Trophoblast cell (in vitro differentiated cells and primary cell): ENCODE measurements at regions not wholly inside any gene's neighbourhood (a gene's known extent, or its start where the extent isn't known, plus 50 kb on each side); places are given as distances from the start of the nearest gene placed in this dataset.

Experiments
- DNase-seq, 2 donors: peaks; one replicate each; pipeline ENCODE4 v3.0.0-alpha.2; 2016
- H2AFZ ChIP-seq: 2 replicates; pipeline ENCODE4 v1.6.1; 2013; ENCODE audit warnings: low read length, moderate library complexity, mild to moderate bottlenecking; ENCODE audit not compliant: insufficient read depth, poor library complexity
- H2AK5ac ChIP-seq: 2 replicates; pipeline ENCODE4 v1.6.1; 2013; ENCODE audit warnings: mild to moderate bottlenecking, low read length
- H2BK120ac ChIP-seq: 2 replicates; pipeline ENCODE4 v1.6.1; 2013; ENCODE audit warnings: low read length, mild to moderate bottlenecking, moderate library complexity; ENCODE audit not compliant: insufficient read depth, poor library complexity
- H2BK12ac ChIP-seq: 2 replicates; pipeline ENCODE4 v1.6.1; 2013; ENCODE audit warnings: mild to moderate bottlenecking, low read length, moderate library complexity
- H2BK5ac ChIP-seq: 2 replicates; pipeline ENCODE4 v1.6.1; 2013; ENCODE audit warnings: low read length, low read depth, moderate library complexity, mild to moderate bottlenecking; ENCODE audit not compliant: poor library complexity
- H3K14ac ChIP-seq: 2 replicates; pipeline ENCODE4 v1.6.1; 2013; ENCODE audit warnings: mild to moderate bottlenecking, low read length
- H3K18ac ChIP-seq: 2 replicates; pipeline ENCODE4 v1.6.1; 2013; ENCODE audit warnings: mild to moderate bottlenecking, low read length
- H3K23ac ChIP-seq: 2 replicates; pipeline ENCODE4 v1.6.1; 2013; ENCODE audit warnings: low read length
- H3K27ac ChIP-seq: 2 replicates; pipeline ENCODE4 v1.5.1; 2013; ENCODE audit warnings: low read depth, mild to moderate bottlenecking, inconsistent platforms, low read length, moderate library complexity
- H3K27me3 ChIP-seq: 2 replicates; pipeline ENCODE4 v1.6.1; 2013; ENCODE audit warnings: inconsistent platforms, mild to moderate bottlenecking, low read length, moderate library complexity; ENCODE audit not compliant: insufficient read depth
- H3K36me3 ChIP-seq, 2 experiments: 1 replicate in 1 of 2; 2 replicates in 1 of 2; pipeline ENCODE4 v1.6.1; 2013; ENCODE audit warnings: low read length in 2 of 2, mild to moderate bottlenecking in 2 of 2, moderate library complexity in 1 of 2; ENCODE audit not compliant: insufficient read depth in 2 of 2, control insufficient read depth in 1 of 2
- H3K4ac ChIP-seq: 2 replicates; pipeline ENCODE4 v1.6.1; 2013; ENCODE audit warnings: low read depth, mild to moderate bottlenecking, low read length, moderate library complexity
- H3K4me1 ChIP-seq, 2 experiments: 1 replicate in 1 of 2; 2 replicates in 1 of 2; pipeline ENCODE4 v1.6.1; 2013; ENCODE audit warnings: low read length in 2 of 2, mild to moderate bottlenecking in 2 of 2, moderate library complexity in 1 of 2; ENCODE audit not compliant: insufficient read depth in 2 of 2, control insufficient read depth in 1 of 2
- H3K4me2 ChIP-seq: 2 replicates; pipeline ENCODE4 v1.6.1; 2013; ENCODE audit warnings: inconsistent platforms, mild to moderate bottlenecking, low read length, moderate library complexity
- H3K4me3 ChIP-seq: 2 replicates; pipeline ENCODE4 v1.5.1; 2013; ENCODE audit warnings: mild to moderate bottlenecking, low read depth, low read length, inconsistent platforms
- H3K79me1 ChIP-seq: one replicate; pipeline ENCODE4 v1.6.1; 2013; ENCODE audit warnings: low read length
- H3K79me2 ChIP-seq: 2 replicates; pipeline ENCODE4 v1.6.1; 2013; ENCODE audit warnings: low read length, mild to moderate bottlenecking; ENCODE audit not compliant: control insufficient read depth, insufficient read depth, poor library complexity
- H3K9ac ChIP-seq: 2 replicates; pipeline ENCODE4 v1.6.1; 2013; ENCODE audit warnings: mild to moderate bottlenecking, low read length
- H3K9me3 ChIP-seq: 2 replicates; pipeline ENCODE4 v1.6.1; 2013; ENCODE audit warnings: low read depth, mild to moderate bottlenecking, control low read depth, inconsistent platforms, low read length; ENCODE audit not compliant: insufficient read depth
- H4K12ac ChIP-seq: 2 replicates; pipeline ENCODE4 v1.6.1; 2013; ENCODE audit warnings: low read depth, mild to moderate bottlenecking, low read length, moderate library complexity
- H4K8ac ChIP-seq: 2 replicates; pipeline ENCODE4 v1.6.1; 2013; ENCODE audit warnings: low read depth, mild to moderate bottlenecking, low read length, moderate library complexity
- H4K91ac ChIP-seq: one replicate; pipeline ENCODE4 v1.6.1; 2013; ENCODE audit warnings: low read depth, mild to moderate bottlenecking, low read length, moderate library complexity
- WGBS: extraction: QIAGEN DNeasy Blood & Tissue Kit; methylation state at CpG from one replicate; pipeline ENCODE4 v1.1.7; 2013; ENCODE audit warnings: missing lambda C conversion rate; ENCODE audit not compliant: insufficient read length, insufficient coverage; ENCODE audit errors: extremely low coverage; 5-methylcytosine and 5-hydroxymethylcytosine counted together

GRCh38 chr5:118679264-118679940 is 308.9 kb downstream of the DTWD2 start:
- Histone ChIP-seq H3K27me3 (no peaks in the 10 kb centered on the region), H3K23ac (no peak overlapping the region), H3K9ac (no peak overlapping the region), H3K4me2 (no peak overlapping the region), H3K36me3 (no peaks in the 10 kb centered on the region), H3K18ac (no peak overlapping the region), H2BK120ac (no peak overlapping the region), H3K9me3 (no peaks in the 10 kb centered on the region), H2AFZ (no peak overlapping the region), H2AK5ac (no peak overlapping the region), H3K4me3 (no peak overlapping the region), H4K12ac (no peak overlapping the region), H3K14ac (no peak overlapping the region), H3K4me1 (no peaks in the 10 kb centered on the region), H4K91ac (no peak overlapping the region), H3K4ac (no peak overlapping the region), H3K27ac (no peak overlapping the region), H3K79me2 (no peaks in the 10 kb centered on the region), H4K8ac (no peak overlapping the region), H2BK12ac (no peak overlapping the region), H2BK5ac (no peak overlapping the region), H3K79me1 (no peaks in the 10 kb centered on the region)
- no CpG with 5 or more reads among the region's 6 CpGs for WGBS
- no peak for DNase-seq

- H4K91ac ChIP-seq, result no peak overlapping the region
- WGBS, result no CpG with 5 or more reads among the region's 3 CpGs
- H2BK5ac ChIP-seq, result no peak overlapping the region
- H3K9me3 ChIP-seq, result no peaks in the 10 kb centered on the region
- H2AK5ac ChIP-seq, result no peak overlapping the region
- no peak overlapping the region for H4K8ac ChIP-seq
- H3K27ac ChIP-seq, result no peak overlapping the region
- H3K27me3 ChIP-seq, result no peaks in the 10 kb centered on the region
- no peak overlapping the region for H3K4me2 ChIP-seq
- H3K4me3 ChIP-seq, result no peak overlapping the region
- DNase-seq, result no peak
- no peak overlapping the region for H2AFZ ChIP-seq
- no peak overlapping the region for H3K4ac ChIP-seq
- H3K79me2 ChIP-seq, result no peaks in the 10 kb centered on the region
- no peaks in the 10 kb centered on the region for H3K4me1 ChIP-seq
- H3K36me3 ChIP-seq, result no peaks in the 10 kb centered on the region
- H3K14ac ChIP-seq, result no peak overlapping the region
- H2BK120ac ChIP-seq, result no peak overlapping the region
- H3K18ac ChIP-seq, result no peak overlapping the region
- H3K23ac ChIP-seq, result no peak overlapping the region
- no peak overlapping the region for H2BK12ac ChIP-seq
- no peaks in the 10 kb centered on the region for H3K79me1 ChIP-seq
- no peak overlapping the region for H4K12ac ChIP-seq
- no peak overlapping the region for H3K9ac ChIP-seq
Measured at GRCh38 chr5:118678746-118679145, 309.6 kb downstream of the DTWD2 start.

GRCh38 chr5:118675247-118675646 is 313.1 kb downstream of the DTWD2 start:
- Histone ChIP-seq H3K9ac (no peak overlapping the region), H3K4me3 (no peak overlapping the region), H3K4ac (no peak overlapping the region), H2AFZ (no peak overlapping the region), H3K9me3 (no peaks in the 10 kb centered on the region), H2BK5ac (no peak overlapping the region), H3K14ac (no peak overlapping the region), H2BK120ac (no peak overlapping the region), H3K18ac (no peak overlapping the region), H3K4me2 (no peak overlapping the region), H3K4me1 (no peaks in the 10 kb centered on the region), H3K27me3 (no peaks in the 10 kb centered on the region), H3K79me1 (no peaks in the 10 kb centered on the region), H4K12ac (no peak overlapping the region), H3K36me3 (no peaks in the 10 kb centered on the region), H4K8ac (no peak overlapping the region), H3K23ac (no peak overlapping the region), H2AK5ac (no peak overlapping the region), H3K27ac (no peak overlapping the region), H2BK12ac (no peak overlapping the region), H4K91ac (no peak overlapping the region), H3K79me2 (no peaks in the 10 kb centered on the region)
- no CpG with 5 or more reads among the region's 1 CpG for WGBS
- DNase-seq, result no peak

- Histone ChIP-seq H3K14ac (no peak overlapping the region), H3K4me2 (no peak overlapping the region), H3K18ac (no peak overlapping the region), H2AK5ac (no peak overlapping the region), H3K27me3 (no peaks in the 10 kb centered on the region), H3K9me3 (peaks cover 10% of the 10 kb centered on the region), H2BK5ac (no peak overlapping the region), H2BK120ac (no peak overlapping the region), H3K23ac (no peak overlapping the region), H2BK12ac (no peak overlapping the region), H3K4me1 (no peaks in the 10 kb centered on the region), H3K27ac (no peak overlapping the region), H4K91ac (no peak overlapping the region), H3K4me3 (no peak overlapping the region), H2AFZ (no peak overlapping the region), H3K36me3 (no peaks in the 10 kb centered on the region), H3K9ac (no peak overlapping the region), H4K8ac (no peak overlapping the region), H3K4ac (no peak overlapping the region), H3K79me1 (no peaks in the 10 kb centered on the region), H4K12ac (no peak overlapping the region), H3K79me2 (no peaks in the 10 kb centered on the region)
- no CpG with 5 or more reads among the region's 1 CpG for WGBS
- DNase-seq, result no peak
Measured at GRCh38 chr5:118657576-118657975, 330.8 kb downstream of the DTWD2 start.
